Stimulated activated CD8-positive, alpha-beta memory T cell treated with anti-CD3 and anti-CD28 coated beads, Interleukin-15, amount 100 ng/mL, for 1 hour (primary cell): ENCODE measurements at regions not wholly inside any gene's neighbourhood (a gene's known extent, or its start where the extent isn't known, plus 50 kb on each side); places are given as distances from the start of the nearest gene placed in this dataset.

Experiments
- DNase-seq: peaks from one replicate; pipeline ENCODE4 v3.0.0-alpha.2; 2020; ENCODE audit warnings: low read depth

- DNase-seq, result no peak
Observed at GRCh38 chr7:8937204-8937603, 503.8 kb downstream of the NXPH1 start.

GRCh38 chr7:8938044-8938805, 504.8 kb downstream of the NXPH1 start:
- no peak for DNase-seq

- DNase-seq, result no peak
Observed at GRCh38 chr7:8939446-8939845, 506.0 kb downstream of the NXPH1 start.

- DNase-seq, result no peak
Observed at GRCh38 chr7:8963722-8964121, 530.3 kb downstream of the NXPH1 start.

- no peak for DNase-seq
Observed at GRCh38 chr7:8965177-8965576, 531.8 kb downstream of the NXPH1 start.

- DNase-seq, result no peak
Observed at GRCh38 chr7:8973601-8974000, 540.2 kb downstream of the NXPH1 start.

- DNase-seq, result no peak
Observed at GRCh38 chr7:8975681-8976080, 542.3 kb downstream of the NXPH1 start.

GRCh38 chr7:8982338-8982992, 549.1 kb downstream of the NXPH1 start:
- DNase-seq, result no peak

GRCh38 chr7:8985255-8985654, 551.8 kb downstream of the NXPH1 start:
- DNase-seq, result no peak

GRCh38 chr7:8988267-8988666, 554.9 kb downstream of the NXPH1 start:
- DNase-seq, result no peak

- DNase-seq, result no peak
Observed at GRCh38 chr7:8991159-8991558, 557.8 kb downstream of the NXPH1 start.

GRCh38 chr7:8998762-8999161, 565.4 kb downstream of the NXPH1 start:
- DNase-seq, result no peak

GRCh38 chr7:9013940-9014339, 580.5 kb downstream of the NXPH1 start:
- DNase-seq, result no peak

- no peak for DNase-seq
Observed at GRCh38 chr7:9017286-9017685, 583.9 kb downstream of the NXPH1 start.

- DNase-seq, result no peak
Observed at GRCh38 chr7:9022456-9022855, 589.0 kb downstream of the NXPH1 start.

- DNase-seq, result no peak
Observed at GRCh38 chr7:9023675-9024294, 590.4 kb downstream of the NXPH1 start.

GRCh38 chr7:9026121-9026520, 592.7 kb downstream of the NXPH1 start:
- DNase-seq, result no peak

GRCh38 chr7:9028012-9028411, 594.6 kb downstream of the NXPH1 start:
- DNase-seq, result no peak

- no peak for DNase-seq
Observed at GRCh38 chr7:9029681-9030530, 596.5 kb downstream of the NXPH1 start.

- DNase-seq, result no peak
Observed at GRCh38 chr7:9030976-9031375, 597.6 kb downstream of the NXPH1 start.

- no peak for DNase-seq
Observed at GRCh38 chr7:9031386-9031785, 598.0 kb downstream of the NXPH1 start.

GRCh38 chr7:9036080-9036479, 602.7 kb downstream of the NXPH1 start:
- DNase-seq, result no peak
